Calu3 (cell line): ENCODE measurements at regions not wholly inside any gene's neighbourhood (a gene's known extent, or its start where the extent isn't known, plus 50 kb on each side); places are given as distances from the start of the nearest gene placed in this dataset.

ENCODE experiments used
- BruUV-seq: library from RNA; stranded (reverse); fragments of 400-500 nt; replicated peaks from 2 replicates; lab custom pipeline; 2021; lab: Mats Ljungman, UMichigan
- CTCF ChIA-PET: fragments of 300-600 bp; sonication (Branson Sonifier 250); formaldehyde crosslinking; loops from one replicate; lab custom pipeline; 2022; ENCODE audit warnings: antibody characterized with exemption; lab: Charles Lee
- DNase-seq: peaks from one replicate; pipeline ENCODE4 v3.0.0; 2022
- H3K27ac Mint-ChIP-seq: one replicate; pipeline ENCODE4 v1.8.0; 2022; ENCODE audit warnings: mixed read lengths; ENCODE audit not compliant: unreplicated experiment
- H3K27me3 Mint-ChIP-seq: one replicate; pipeline ENCODE4 v1.8.0; 2022; ENCODE audit warnings: mixed read lengths; ENCODE audit not compliant: unreplicated experiment
- H3K36me3 Mint-ChIP-seq: one replicate; pipeline ENCODE4 v1.8.0; 2022; ENCODE audit warnings: mild to moderate bottlenecking, moderate library complexity, mixed read lengths; ENCODE audit not compliant: insufficient read depth, unreplicated experiment
- H3K4me1 Mint-ChIP-seq: one replicate; pipeline ENCODE4 v1.8.0; 2022; ENCODE audit warnings: mild to moderate bottlenecking, low read depth, mixed read lengths; ENCODE audit not compliant: unreplicated experiment
- H3K4me3 Mint-ChIP-seq: one replicate; pipeline ENCODE4 v1.8.0; 2022; ENCODE audit warnings: mild to moderate bottlenecking, low read depth, moderate library complexity, mixed read lengths; ENCODE audit not compliant: unreplicated experiment
- H3K9me3 Mint-ChIP-seq: one replicate; pipeline ENCODE4 v1.8.0; 2022; ENCODE audit warnings: low read depth, mixed read lengths; ENCODE audit not compliant: unreplicated experiment
- intact Hi-C: fragments of 100-400 bp; cut with micrococcal nuclease; formaldehyde crosslinking; loops from one replicate; pipeline ENCODE4 v1.10.0; 2022; ENCODE audit not compliant: unreplicated experiment
- TF ChIP-seq, protein P1 (sequence below): fragments of 200-600 bp; IDR thresholded peaks from one replicate; pipeline ENCODE4 v1.8.0; 2022; ENCODE audit warnings: antibody characterized with exemption; ENCODE audit not compliant: unreplicated experiment

DNA sequence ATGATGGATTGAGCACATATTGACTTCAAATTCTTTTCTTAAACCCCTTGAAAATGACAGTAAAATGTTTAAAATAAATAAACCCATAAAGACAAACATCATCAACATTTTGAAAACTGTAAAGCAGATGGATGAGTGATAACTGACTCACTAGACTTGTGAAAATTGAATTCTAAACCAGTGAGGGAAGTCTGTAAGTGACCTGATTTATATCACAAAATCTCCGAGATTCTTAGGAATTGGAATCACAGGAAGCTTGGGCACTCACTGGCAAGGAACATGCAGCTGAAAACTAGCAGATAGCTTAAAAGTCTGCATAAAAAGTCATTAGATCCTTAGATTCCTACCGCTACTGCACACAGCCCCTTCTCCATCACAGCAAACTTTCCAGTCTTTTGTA lies 51.3 kb upstream of the TSC22D1 start:
- intact Hi-C loops: no loop called here
- no peak overlapping the region for H3K27ac Mint-ChIP-seq
- no peak overlapping the region for H3K4me3 Mint-ChIP-seq
- TF ChIP-seq, protein P1, sequence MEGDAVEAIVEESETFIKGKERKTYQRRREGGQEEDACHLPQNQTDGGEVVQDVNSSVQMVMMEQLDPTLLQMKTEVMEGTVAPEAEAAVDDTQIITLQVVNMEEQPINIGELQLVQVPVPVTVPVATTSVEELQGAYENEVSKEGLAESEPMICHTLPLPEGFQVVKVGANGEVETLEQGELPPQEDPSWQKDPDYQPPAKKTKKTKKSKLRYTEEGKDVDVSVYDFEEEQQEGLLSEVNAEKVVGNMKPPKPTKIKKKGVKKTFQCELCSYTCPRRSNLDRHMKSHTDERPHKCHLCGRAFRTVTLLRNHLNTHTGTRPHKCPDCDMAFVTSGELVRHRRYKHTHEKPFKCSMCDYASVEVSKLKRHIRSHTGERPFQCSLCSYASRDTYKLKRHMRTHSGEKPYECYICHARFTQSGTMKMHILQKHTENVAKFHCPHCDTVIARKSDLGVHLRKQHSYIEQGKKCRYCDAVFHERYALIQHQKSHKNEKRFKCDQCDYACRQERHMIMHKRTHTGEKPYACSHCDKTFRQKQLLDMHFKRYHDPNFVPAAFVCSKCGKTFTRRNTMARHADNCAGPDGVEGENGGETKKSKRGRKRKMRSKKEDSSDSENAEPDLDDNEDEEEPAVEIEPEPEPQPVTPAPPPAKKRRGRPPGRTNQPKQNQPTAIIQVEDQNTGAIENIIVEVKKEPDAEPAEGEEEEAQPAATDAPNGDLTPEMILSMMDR: no peak
- CTCF ChIA-PET: no interaction called here
- no TSS peak for BruUV-seq
- H3K9me3 Mint-ChIP-seq: no peaks in the 10 kb centered on the region
- H3K4me1 Mint-ChIP-seq: no peaks in the 10 kb centered on the region
- no peaks in the 10 kb centered on the region for H3K27me3 Mint-ChIP-seq
- DNase-seq: no peak
- H3K36me3 Mint-ChIP-seq: no peaks in the 10 kb centered on the region

DNA sequence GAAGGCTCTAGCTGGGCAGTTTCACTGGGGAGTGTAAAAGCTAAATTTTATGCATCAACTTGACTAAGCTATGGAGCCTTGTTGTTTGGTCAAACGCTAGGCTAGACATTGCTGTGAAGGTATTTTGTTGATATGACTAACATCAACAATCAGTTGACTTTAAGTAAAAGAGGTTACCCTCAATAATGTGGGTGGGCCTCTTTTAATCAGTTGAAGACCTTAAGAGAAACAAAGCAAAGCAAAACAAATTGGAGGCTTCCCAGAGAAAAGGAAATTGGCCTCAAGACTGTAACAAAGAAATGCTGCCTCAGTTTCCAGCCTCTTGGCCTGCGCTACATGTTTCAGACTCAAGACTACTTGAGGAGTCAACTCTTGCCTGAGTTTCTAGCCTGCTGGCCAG lies 50.0 kb upstream of the TSC22D1 start:
- BruUV-seq: no TSS peak
- no peaks in the 10 kb centered on the region for H3K36me3 Mint-ChIP-seq

More for the DNA sequence above, 50.0 kb upstream of the TSC22D1 start:
- Mint-ChIP-seq H3K9me3 (no peaks in the 10 kb centered on the region), H3K4me1 (no peaks in the 10 kb centered on the region), H3K27me3 (no peaks in the 10 kb centered on the region), H3K4me3 (no peak overlapping the region), H3K27ac (no peak overlapping the region)
- CTCF ChIA-PET: no interaction called here
- TF ChIP-seq, protein P1: no peak
- intact Hi-C loops: no loop called here
- DNase-seq: no peak
